ENCODE measurements at regions not wholly inside any gene's neighbourhood (a gene's known extent, or its start where the extent isn't known, plus 50 kb on each side); places are given as distances from the start of the nearest gene placed in this dataset.

DNA sequence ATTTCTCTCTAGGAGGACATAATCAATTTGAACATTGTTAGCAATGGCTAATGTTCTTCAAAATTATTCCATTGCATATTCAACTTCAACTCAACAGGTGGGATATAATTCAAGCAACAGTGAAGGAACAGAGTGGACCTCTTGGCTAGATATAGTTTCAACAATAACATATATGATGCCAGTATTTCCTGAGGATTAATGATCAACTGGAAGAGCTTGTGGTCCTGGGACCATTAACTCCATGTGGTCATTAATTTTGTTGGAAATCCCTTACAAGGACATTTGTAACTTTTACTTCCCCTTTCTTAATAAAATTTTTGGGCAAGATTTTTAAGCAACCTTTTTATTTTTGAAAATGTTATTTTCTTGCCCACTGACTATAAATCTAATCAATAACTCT is 54.3 kb upstream of the ROBO2 start:
- no peak overlapping the region for H3K4me3 ChIP-seq (ENCODE audit: low read depth, low read length)
- TF ChIP-seq, protein P1, sequence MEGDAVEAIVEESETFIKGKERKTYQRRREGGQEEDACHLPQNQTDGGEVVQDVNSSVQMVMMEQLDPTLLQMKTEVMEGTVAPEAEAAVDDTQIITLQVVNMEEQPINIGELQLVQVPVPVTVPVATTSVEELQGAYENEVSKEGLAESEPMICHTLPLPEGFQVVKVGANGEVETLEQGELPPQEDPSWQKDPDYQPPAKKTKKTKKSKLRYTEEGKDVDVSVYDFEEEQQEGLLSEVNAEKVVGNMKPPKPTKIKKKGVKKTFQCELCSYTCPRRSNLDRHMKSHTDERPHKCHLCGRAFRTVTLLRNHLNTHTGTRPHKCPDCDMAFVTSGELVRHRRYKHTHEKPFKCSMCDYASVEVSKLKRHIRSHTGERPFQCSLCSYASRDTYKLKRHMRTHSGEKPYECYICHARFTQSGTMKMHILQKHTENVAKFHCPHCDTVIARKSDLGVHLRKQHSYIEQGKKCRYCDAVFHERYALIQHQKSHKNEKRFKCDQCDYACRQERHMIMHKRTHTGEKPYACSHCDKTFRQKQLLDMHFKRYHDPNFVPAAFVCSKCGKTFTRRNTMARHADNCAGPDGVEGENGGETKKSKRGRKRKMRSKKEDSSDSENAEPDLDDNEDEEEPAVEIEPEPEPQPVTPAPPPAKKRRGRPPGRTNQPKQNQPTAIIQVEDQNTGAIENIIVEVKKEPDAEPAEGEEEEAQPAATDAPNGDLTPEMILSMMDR (IDR thresholded peaks at IDR 0.05; ENCODE audit: insufficient read depth, low read depth, low read length, missing control alignments): no peak
- DNase-seq (ENCODE audit: low read depth): no peak

DNA sequence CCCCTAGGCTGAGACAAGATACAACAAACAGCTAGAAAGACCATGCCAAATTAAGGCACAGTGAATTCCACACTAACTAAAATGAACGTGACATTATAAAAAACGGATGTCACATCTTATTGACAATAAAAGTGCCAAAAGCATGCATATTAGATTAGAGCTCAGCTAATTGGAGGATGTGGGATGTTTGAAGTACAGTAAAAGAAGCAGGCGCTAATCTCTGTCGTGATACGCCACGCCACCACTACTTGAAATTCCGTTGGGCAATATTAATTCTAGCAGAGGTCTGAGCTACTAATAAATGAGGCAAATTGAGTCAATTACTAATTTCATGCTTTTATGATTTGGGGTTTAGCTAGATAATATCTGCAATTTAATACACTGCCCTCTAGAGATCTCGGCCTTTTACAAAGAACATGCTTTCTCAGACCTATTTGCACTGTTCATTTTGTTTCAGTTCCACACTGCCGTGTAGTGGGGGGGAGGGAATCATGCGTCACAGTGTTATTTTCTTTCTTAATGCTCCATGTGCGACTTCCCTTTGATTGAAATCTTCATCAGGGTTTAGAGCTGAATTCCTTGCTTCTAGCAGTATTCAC is 52.9 kb upstream of the ROBO2 start:
- DNase-seq (ENCODE audit: low read depth): no peak
- H3K4me3 ChIP-seq (ENCODE audit: low read depth, low read length): no peak overlapping the region
- TF ChIP-seq, protein P1 (IDR thresholded peaks at IDR 0.05; ENCODE audit: insufficient read depth, low read depth, low read length, missing control alignments): no peak
